NCI-H2029 (cell line): ENCODE measurements at regions not wholly inside any gene's neighbourhood (a gene's known extent, or its start where the extent isn't known, plus 50 kb on each side); places are given as distances from the start of the nearest gene placed in this dataset.

Experiments used
- DNase-seq: peaks from one replicate; lab custom pipeline; 2025; lab: John Stamatoyannopoulos, UW

- no peak for DNase-seq
These were observed 362.8 kb downstream of the CBLN2 start for GRCh38 chr18:72181241-72181764.

GRCh38 chr18:72180689-72181088 lies 363.5 kb downstream of the CBLN2 start:
- DNase-seq: no peak

- DNase-seq: no peak
These were observed 369.0 kb downstream of the CBLN2 start for GRCh38 chr18:72174972-72175649.

GRCh38 chr18:72171596-72171995 lies 372.5 kb downstream of the CBLN2 start:
- no peak for DNase-seq

- no peak for DNase-seq
These were observed 382.5 kb downstream of the CBLN2 start for GRCh38 chr18:72161691-72162090.

DNA sequence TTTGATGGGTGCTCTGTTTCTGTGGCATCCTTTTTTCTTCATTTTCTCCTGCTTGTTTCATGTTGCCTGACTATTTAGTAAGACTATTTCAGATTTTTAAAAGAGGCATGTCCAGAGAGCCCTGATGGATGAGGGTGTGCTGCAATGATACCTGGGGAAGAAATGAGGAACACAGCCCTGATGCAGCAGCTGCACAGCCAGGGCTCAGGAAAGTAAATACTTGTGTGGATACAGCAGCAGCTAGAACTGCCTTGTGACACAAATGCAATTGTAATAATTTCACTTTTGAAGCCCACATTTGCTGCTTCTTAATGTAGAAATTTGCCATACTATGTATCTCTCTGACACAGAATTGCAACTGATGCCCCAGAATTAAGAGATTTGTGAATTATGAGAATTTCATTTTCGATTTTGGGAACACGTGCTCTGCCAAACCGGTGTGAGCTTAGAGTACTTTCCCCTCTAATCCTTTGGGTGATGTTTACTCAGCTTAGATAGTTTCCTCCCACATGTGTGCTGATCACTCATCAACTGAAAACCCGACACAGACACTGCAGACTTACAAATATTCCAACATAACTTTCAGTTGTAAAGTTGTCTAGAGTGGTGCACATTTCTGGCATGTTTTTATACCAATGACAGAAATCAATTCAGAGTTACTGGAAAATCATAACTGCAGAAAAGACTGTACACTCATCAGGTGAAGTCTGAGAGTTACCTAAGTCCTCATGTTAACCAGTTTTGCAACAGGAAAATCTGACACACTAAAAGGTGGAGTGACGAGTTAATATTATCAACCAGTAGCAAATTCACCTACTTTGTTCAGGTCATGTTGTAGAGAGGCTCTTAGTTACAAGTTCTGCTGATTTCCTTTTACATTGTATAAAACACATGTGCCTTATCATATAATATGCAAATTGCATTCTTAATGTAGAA lies 383.4 kb downstream of the CBLN2 start:
- DNase-seq: no peak

DNA sequence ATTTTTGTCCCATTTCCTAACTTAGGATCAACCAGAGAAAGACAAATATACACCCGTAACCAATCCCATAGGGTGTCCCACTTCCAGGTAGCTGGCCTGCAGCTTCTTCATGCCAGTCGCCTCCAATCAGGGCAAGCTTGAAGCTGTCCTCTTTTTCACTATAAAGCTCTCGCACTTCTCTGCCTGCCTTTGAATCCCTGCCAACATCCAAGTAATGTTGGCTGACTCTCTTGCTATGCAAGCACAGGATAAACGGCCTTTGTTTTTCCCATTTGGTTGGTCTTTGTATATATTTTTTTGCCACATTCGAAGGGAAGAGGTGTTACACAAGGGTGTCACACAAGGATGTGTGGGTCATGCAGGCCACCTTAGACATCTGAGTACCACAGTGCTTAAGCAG lies 388.8 kb downstream of the CBLN2 start:
- DNase-seq: no peak

DNA sequence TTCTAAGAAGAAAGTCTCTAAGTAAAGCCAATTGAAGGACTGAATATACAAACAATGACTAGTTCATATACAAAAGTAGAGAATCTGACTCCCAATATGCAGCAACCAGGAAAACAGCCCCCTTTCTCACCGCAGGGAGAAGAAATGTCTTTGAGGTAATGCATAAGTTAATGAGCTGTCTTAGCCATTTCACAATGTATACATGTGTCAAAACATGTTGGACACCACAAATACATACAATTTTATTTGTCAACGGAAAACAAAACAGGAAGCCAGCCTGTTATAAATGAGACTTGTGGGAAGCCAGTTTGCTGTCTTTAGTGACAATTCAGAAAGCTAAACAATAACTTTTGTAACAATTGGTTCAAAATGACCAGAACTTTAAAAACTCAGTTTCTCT lies 389.2 kb downstream of the CBLN2 start:
- no peak for DNase-seq

DNA sequence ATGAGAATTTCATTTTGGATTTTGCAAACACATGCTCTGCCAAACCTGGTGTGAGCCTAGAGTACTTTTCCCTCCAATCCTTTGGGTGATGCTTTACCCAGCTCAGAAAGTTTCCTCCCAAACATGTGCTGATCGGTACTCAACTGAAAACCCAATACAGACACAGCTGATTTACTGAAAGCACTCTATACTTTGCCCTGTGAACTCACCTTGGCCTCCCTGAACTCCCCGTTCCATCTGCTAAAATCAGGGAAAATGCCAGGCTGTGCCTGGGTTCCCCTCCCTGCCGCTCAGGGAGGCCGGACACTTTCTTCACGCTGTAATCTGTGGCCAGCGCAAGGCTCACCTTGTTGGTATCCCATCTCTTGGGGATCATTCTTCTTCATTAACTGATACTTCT lies 391.2 kb downstream of the CBLN2 start:
- no peak for DNase-seq

DNA sequence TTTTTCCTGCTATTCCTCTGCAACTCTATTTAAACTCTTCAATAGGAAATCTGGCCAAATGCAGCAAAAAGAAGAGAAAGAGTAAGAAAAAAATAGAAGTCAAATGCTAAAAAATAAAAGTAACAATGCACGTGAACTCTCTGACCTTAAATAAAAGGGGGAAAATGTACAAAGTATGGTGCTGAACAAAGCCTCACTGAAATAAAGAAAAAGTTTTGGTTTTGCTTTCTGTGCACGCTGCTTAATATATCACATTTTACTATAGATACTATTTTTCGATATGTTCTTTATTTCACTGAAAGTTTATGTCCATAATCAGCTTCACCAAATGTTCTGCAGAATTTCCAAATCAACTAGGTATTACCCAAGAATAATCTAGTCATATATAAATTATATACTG lies 396.3 kb downstream of the CBLN2 start:
- no peak for DNase-seq

DNA sequence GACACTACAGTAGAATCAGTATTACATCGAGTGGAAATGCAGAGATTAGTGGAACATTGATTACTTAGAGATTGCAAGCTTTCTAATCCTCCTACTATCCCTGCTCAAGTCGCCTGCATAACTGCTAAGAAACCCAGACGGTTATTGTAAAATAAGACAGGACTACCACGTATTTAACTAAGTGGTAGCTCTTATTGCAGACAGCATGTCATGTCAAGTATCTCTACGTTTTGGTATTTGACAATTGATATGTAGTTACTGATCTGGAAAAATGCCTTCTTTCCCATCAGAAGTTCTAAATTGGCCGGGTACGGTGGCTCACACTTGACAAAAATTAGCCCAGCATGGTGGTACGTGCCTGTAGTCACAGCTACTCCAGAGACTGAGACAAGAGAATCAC lies 404.1 kb downstream of the CBLN2 start:
- no peak for DNase-seq

- DNase-seq: no peak
These were observed 415.5 kb downstream of the CBLN2 start for GRCh38 chr18:72128649-72129048.

GRCh38 chr18:72122103-72122502 lies 422.0 kb downstream of the CBLN2 start:
- no peak for DNase-seq

DNA sequence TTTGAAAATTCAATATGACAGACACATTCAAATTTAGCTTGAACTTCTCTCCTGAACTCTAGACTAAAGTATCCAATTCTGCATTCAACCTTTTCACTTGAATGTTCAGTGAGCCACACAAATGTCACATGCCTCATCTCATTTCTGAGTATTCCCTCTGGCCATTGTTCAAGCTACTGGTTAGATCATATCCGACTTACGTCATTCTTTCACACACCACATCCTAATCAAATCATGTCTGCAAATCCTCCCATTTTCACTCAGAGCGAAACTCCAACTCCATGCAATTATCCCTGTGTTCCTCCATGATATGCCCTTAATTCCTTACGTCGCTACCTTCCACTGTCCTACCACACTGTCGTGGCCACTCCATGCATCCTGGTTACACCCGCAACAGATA lies 425.1 kb downstream of the CBLN2 start:
- no peak for DNase-seq

- no peak for DNase-seq
These were observed 429.1 kb downstream of the CBLN2 start for GRCh38 chr18:72114801-72115594.

DNA sequence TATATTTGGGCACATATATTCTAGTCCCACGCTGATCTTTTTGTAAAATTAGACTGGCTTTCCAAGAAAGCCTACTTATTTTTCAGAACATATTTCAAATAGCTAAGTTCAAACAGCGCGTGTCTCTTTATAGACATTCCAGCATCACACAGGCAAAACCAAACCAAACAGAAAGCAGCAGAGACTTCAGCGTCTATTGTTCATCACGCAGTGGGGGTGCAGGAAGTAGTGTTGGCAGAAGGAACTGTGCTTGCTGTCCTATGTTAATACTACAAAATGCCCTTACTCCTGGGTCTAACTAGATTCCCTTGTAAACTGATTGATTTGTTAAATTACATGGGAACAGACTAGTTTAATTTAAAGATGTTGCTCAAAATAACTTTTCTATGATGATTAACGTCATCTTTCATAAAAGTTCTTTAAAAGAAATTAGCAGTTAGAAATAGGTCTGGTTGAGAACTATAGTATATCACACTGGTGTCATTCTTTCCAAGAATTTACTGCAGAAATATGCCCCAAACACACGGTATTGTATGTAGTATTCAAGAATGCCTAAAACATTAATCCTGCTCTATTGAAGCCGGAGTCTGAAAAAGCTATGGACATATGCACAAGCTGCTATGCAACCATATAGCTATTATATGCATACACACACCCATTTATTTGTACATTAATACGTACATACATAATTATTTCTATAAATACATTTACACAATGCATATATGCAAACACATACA lies 436.3 kb downstream of the CBLN2 start:
- no peak for DNase-seq

DNA sequence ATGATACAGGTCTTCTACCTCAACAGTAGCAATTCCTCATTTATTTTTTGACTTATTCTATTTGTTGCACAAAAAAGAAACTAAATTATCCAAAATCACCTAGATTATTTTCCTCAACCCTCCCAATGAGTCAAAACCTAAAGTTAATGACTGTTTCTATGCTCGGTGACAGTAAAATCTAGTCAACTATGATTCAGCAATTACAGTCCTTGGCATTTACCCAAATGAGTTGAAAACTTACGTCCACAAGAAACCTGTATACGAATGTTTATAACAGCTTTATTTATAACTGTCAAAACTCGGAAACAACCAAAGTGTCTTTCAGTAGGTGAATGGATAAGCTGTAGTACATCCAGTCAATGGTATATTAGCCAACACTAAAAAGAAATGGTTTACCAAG lies 439.3 kb downstream of the CBLN2 start:
- DNase-seq: no peak

GRCh38 chr18:72102412-72102811 lies 441.7 kb downstream of the CBLN2 start:
- no peak for DNase-seq

- DNase-seq: no peak
These were observed 443.6 kb downstream of the CBLN2 start for GRCh38 chr18:72100465-72101004.

- DNase-seq: no peak
These were observed 452.8 kb downstream of the CBLN2 start for GRCh38 chr18:72091369-72091768.

- DNase-seq: no peak
These were observed 454.7 kb downstream of the CBLN2 start for GRCh38 chr18:72089432-72089831.
